Neural cell (in vitro differentiated cells): ENCODE measurements at regions not wholly inside any gene's neighbourhood (a gene's known extent, or its start where the extent isn't known, plus 50 kb on each side); places are given as distances from the start of the nearest gene placed in this dataset.

Experiments used
- H2AFZ ChIP-seq: fragments of 200-600, 300-800 bp; sonication (generic), shearing (Covaris generic); 2 replicates; pipeline ENCODE4 v1.6.0; 2014; ENCODE audit warnings: low read depth, mild to moderate bottlenecking, antibody characterized with exemption, low read length, moderate library complexity
- H3F3A ChIP-seq: fragments of 200-600 bp; shearing (Covaris generic); 2 replicates; pipeline ENCODE4 v1.6.1; 2016; ENCODE audit warnings: mild to moderate bottlenecking, moderate library complexity, mixed read lengths, antibody characterized with exemption, low read length; ENCODE audit not compliant: insufficient read depth, poor library complexity, severe bottlenecking
- H3K27ac ChIP-seq: fragments of 200-600, 300-800 bp; sonication (generic), shearing (Covaris generic); 2 replicates; pipeline ENCODE4 v1.5.1; 2014; ENCODE audit warnings: mild to moderate bottlenecking, low read length, moderate library complexity
- H3K27me3 ChIP-seq: fragments of 300-800, 200-600 bp; sonication (generic), shearing (Covaris generic); 2 replicates; pipeline ENCODE4 v1.6.0; 2014; ENCODE audit warnings: mild to moderate bottlenecking, low read depth, low read length, moderate library complexity; ENCODE audit not compliant: insufficient read depth
- H3K36me3 ChIP-seq: fragments of 300-800, 200-600 bp; sonication (generic), shearing (Covaris generic); 2 replicates; pipeline ENCODE4 v1.5.1; 2014; ENCODE audit warnings: mild to moderate bottlenecking, antibody characterized with exemption, low read length, moderate library complexity; ENCODE audit not compliant: insufficient read depth
- H3K4me2 ChIP-seq: fragments of 300-800, 200-600 bp; sonication (generic), shearing (Covaris generic); 2 replicates; pipeline ENCODE4 v1.6.0; 2014; ENCODE audit warnings: mild to moderate bottlenecking, low read length
- H3K4me3 ChIP-seq: fragments of 300-800, 200-600 bp; sonication (generic), shearing (Covaris generic); 2 replicates; pipeline ENCODE4 v1.5.1; 2014; ENCODE audit warnings: mild to moderate bottlenecking, low read length, moderate library complexity
- H3K79me2 ChIP-seq: fragments of 200-600 bp; shearing (Covaris generic); replicated peaks from 2 replicates; pipeline ENCODE4 v1.6.0; 2014; ENCODE audit warnings: mild to moderate bottlenecking, low read length, moderate library complexity; ENCODE audit not compliant: insufficient read depth
- H3K9ac ChIP-seq: fragments of 300-800, 200-600 bp; sonication (generic), shearing (Covaris generic); 2 replicates; pipeline ENCODE4 v1.6.1; 2016; ENCODE audit warnings: mild to moderate bottlenecking, low read length, mixed read lengths
- H3K9me2 ChIP-seq: fragments of 200-600 bp; shearing (Covaris generic); 2 replicates; pipeline ENCODE4 v1.6.1; 2016; ENCODE audit warnings: mild to moderate bottlenecking, low read length, mixed read lengths; ENCODE audit not compliant: insufficient read depth
- H3K9me3 ChIP-seq: fragments of 200-600, 300-800 bp; sonication (generic), shearing (Covaris generic); 2 replicates; pipeline ENCODE4 v1.6.1; 2016; ENCODE audit warnings: mild to moderate bottlenecking, mixed run types, low read length, moderate library complexity, mixed read lengths
- H4K20me1 ChIP-seq: fragments of 200-600 bp; shearing (Covaris generic); 2 replicates; pipeline ENCODE4 v1.6.1; 2016; ENCODE audit warnings: mild to moderate bottlenecking, mixed run types; ENCODE audit not compliant: insufficient read depth
- EP300 ChIP-seq: fragments of 450-650 bp; conservative IDR thresholded peaks from 2 replicates; pipeline ENCODE4 v1.6.1; 2014; ENCODE audit warnings: antibody characterized with exemption, mild to moderate bottlenecking, moderate library complexity; ENCODE audit not compliant: poor library complexity, severe bottlenecking
- EZH2 ChIP-seq: fragments of 200-600, 300-800 bp; shearing (Covaris generic), sonication (generic); IDR thresholded peaks from 2 replicates; pipeline ENCODE4 v1.6.1; 2014; ENCODE audit warnings: antibody characterized with exemption, low read length, borderline replicate concordance, mild to moderate bottlenecking; ENCODE audit not compliant: insufficient read depth, poor library complexity, severe bottlenecking
- MXI1 ChIP-seq: fragments of 450-650 bp; conservative IDR thresholded peaks from 2 replicates; pipeline ENCODE4 v1.6.1; 2014; ENCODE audit warnings: antibody characterized with exemption, mild to moderate bottlenecking; ENCODE audit not compliant: poor library complexity, severe bottlenecking
- POLR2AphosphoS5 ChIP-seq: IDR thresholded peaks from 2 replicates; pipeline ENCODE4 v1.6.1; 2012
- RAD21 ChIP-seq: fragments of 450-650 bp; conservative IDR thresholded peaks from 2 replicates; pipeline ENCODE4 v1.6.1; 2014; ENCODE audit warnings: antibody characterized with exemption, mild to moderate bottlenecking, moderate library complexity
- SMC3 ChIP-seq: fragments of 450-650 bp; conservative IDR thresholded peaks from 2 replicates; pipeline ENCODE4 v1.6.1; 2014; ENCODE audit warnings: antibody characterized with exemption, mild to moderate bottlenecking, moderate library complexity; ENCODE audit not compliant: poor library complexity
- TAF1 ChIP-seq: IDR thresholded peaks from 2 replicates; pipeline ENCODE4 v1.6.1; 2012; ENCODE audit warnings: low read depth
- TF ChIP-seq, protein P1 (sequence below): IDR thresholded peaks from 2 replicates; pipeline ENCODE4 v1.6.1; 2012; ENCODE audit warnings: borderline replicate concordance
- TF ChIP-seq, protein P2 (sequence below): fragments of 450-650 bp; IDR thresholded peaks from 2 replicates; pipeline ENCODE4 v1.5.1; 2014; ENCODE audit warnings: antibody characterized with exemption, mild to moderate bottlenecking, moderate library complexity; ENCODE audit not compliant: poor library complexity, severe bottlenecking

DNA sequence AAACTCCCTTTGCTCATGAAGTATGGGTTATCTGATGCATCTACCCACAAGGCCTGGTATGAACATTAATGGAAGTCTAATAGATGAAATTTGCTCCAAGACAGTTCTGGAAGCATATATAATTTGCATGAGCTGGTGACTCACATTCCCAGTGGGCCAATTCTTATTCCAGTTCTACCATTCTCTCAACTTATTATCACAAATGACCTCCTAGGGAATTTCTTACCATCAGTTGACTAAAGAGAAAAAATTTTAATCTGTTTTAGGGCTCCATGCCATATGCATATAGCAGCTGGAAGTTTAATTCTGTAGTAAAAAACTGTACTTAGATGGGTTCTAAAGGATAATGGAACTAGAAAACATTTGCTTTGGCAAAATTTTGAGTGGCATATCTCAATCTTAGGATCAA lies 165.2 kb upstream of the COL3A1 start:
- Histone ChIP-seq H3K27ac (no peak overlapping the region), H3F3A (no peaks in the 10 kb centered on the region), H3K27me3 (no peaks in the 10 kb centered on the region), H3K36me3 (no peaks in the 10 kb centered on the region), H3K4me2 (no peak overlapping the region), H4K20me1 (no peaks in the 10 kb centered on the region), H3K9me3 (no peaks in the 10 kb centered on the region), H3K4me3 (no peak overlapping the region), H3K79me2 (no peaks in the 10 kb centered on the region), H3K9me2 (no peaks in the 10 kb centered on the region), H2AFZ (no peak overlapping the region), H3K9ac (no peak overlapping the region)
- no peak for TF ChIP-seq EP300
- TF ChIP-seq, protein P1, sequence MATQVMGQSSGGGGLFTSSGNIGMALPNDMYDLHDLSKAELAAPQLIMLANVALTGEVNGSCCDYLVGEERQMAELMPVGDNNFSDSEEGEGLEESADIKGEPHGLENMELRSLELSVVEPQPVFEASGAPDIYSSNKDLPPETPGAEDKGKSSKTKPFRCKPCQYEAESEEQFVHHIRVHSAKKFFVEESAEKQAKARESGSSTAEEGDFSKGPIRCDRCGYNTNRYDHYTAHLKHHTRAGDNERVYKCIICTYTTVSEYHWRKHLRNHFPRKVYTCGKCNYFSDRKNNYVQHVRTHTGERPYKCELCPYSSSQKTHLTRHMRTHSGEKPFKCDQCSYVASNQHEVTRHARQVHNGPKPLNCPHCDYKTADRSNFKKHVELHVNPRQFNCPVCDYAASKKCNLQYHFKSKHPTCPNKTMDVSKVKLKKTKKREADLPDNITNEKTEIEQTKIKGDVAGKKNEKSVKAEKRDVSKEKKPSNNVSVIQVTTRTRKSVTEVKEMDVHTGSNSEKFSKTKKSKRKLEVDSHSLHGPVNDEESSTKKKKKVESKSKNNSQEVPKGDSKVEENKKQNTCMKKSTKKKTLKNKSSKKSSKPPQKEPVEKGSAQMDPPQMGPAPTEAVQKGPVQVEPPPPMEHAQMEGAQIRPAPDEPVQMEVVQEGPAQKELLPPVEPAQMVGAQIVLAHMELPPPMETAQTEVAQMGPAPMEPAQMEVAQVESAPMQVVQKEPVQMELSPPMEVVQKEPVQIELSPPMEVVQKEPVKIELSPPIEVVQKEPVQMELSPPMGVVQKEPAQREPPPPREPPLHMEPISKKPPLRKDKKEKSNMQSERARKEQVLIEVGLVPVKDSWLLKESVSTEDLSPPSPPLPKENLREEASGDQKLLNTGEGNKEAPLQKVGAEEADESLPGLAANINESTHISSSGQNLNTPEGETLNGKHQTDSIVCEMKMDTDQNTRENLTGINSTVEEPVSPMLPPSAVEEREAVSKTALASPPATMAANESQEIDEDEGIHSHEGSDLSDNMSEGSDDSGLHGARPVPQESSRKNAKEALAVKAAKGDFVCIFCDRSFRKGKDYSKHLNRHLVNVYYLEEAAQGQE, result no peak
- TF ChIP-seq, protein P2, sequence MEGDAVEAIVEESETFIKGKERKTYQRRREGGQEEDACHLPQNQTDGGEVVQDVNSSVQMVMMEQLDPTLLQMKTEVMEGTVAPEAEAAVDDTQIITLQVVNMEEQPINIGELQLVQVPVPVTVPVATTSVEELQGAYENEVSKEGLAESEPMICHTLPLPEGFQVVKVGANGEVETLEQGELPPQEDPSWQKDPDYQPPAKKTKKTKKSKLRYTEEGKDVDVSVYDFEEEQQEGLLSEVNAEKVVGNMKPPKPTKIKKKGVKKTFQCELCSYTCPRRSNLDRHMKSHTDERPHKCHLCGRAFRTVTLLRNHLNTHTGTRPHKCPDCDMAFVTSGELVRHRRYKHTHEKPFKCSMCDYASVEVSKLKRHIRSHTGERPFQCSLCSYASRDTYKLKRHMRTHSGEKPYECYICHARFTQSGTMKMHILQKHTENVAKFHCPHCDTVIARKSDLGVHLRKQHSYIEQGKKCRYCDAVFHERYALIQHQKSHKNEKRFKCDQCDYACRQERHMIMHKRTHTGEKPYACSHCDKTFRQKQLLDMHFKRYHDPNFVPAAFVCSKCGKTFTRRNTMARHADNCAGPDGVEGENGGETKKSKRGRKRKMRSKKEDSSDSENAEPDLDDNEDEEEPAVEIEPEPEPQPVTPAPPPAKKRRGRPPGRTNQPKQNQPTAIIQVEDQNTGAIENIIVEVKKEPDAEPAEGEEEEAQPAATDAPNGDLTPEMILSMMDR, result no peak
- TF ChIP-seq SMC3, result no peak
- TF ChIP-seq RAD21, result no peak
- TF ChIP-seq MXI1, result no peak
- no peak for TF ChIP-seq TAF1
- no peak for TF ChIP-seq EZH2
- TF ChIP-seq POLR2AphosphoS5, result no peak

DNA sequence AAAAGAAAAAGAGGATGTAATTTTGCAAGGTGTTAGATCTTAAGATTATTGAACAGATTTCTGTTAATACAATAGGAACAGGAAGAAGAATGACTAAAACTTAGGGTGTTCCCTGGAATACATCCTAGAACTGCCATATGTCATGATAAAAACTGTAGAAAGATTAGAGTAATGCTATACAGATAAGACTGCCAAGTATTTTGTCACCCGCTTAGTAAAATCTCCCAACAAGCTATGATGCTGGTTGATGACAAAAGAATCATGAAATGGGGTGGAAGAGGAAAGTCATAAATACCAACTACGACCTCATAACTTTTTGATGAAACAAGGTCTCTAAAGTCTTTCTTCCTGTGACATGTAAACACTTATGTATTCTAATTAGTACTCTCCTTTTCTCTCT lies 163.6 kb upstream of the COL3A1 start:
- Histone ChIP-seq H3K27me3 (no peaks in the 10 kb centered on the region), H2AFZ (no peak overlapping the region), H3K27ac (no peak overlapping the region)

More for the DNA sequence above, 163.6 kb upstream of the COL3A1 start:
- no peak for TF ChIP-seq SMC3
- TF ChIP-seq, protein P2, result no peak
- TF ChIP-seq RAD21, result no peak
- no peak for TF ChIP-seq TAF1
- TF ChIP-seq, protein P1, result no peak
- TF ChIP-seq POLR2AphosphoS5, result no peak
- no peak for TF ChIP-seq MXI1
- TF ChIP-seq EZH2, result no peak
- TF ChIP-seq EP300, result no peak
- H3K9me2 ChIP-seq, result no peaks in the 10 kb centered on the region
- H3F3A ChIP-seq, result no peaks in the 10 kb centered on the region
- no peak overlapping the region for H3K4me2 ChIP-seq
- no peaks in the 10 kb centered on the region for H3K79me2 ChIP-seq
- no peaks in the 10 kb centered on the region for H3K36me3 ChIP-seq
- H4K20me1 ChIP-seq, result no peaks in the 10 kb centered on the region
- H3K4me3 ChIP-seq, result no peak overlapping the region
- no peaks in the 10 kb centered on the region for H3K9me3 ChIP-seq
- no peak overlapping the region for H3K9ac ChIP-seq
